ENCODE measurements at regions not wholly inside any gene's neighbourhood (a gene's known extent, or its start where the extent isn't known, plus 50 kb on each side); places are given as distances from the start of the nearest gene placed in this dataset.

DNA sequence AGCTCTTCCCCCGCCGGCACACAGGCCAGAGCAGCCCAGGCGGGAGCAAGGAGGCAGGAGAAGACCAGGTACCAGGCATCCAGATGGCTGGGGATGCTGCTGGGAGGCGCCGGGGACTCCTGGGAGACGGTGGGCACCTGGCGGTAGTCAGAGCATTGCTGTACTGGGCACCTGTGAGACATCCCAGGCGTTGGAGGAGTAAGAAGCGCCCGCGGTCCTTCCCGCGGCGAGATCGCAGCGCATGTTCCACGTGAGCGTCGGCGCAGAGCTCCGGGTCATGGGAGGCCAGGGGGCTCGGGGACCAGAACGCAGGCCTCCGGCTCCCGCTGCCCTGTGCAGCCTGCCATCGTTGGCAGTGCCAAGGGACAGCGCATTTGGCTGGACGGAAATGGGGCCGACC is 293.7 kb upstream of the CDYL start:
- no peak overlapping the region for H3K9ac ChIP-seq (ENCODE audit: low read length)
- H3K4me3 ChIP-seq (ENCODE audit: low read depth, low read length), result no peak overlapping the region
- H4K12ac ChIP-seq (ENCODE audit: low read depth, low read length), result no peak overlapping the region
- no peak overlapping the region for H3K4me2 ChIP-seq (ENCODE audit: low read length)
- DNase-seq, result no peak
- peaks cover 5% of the 10 kb centered on the region for H3K9me3 ChIP-seq (ENCODE audit: insufficient read depth, low read depth, low read length)
- no peak overlapping the region for H4K8ac ChIP-seq (ENCODE audit: low read depth, low read length)
- H2AFZ ChIP-seq (ENCODE audit: insufficient read depth, low read length, poor library complexity), result no peak overlapping the region
- no peak overlapping the region for H2AK5ac ChIP-seq (ENCODE audit: low read length)
- H2BK12ac ChIP-seq (ENCODE audit: low read length), result no peak overlapping the region
- H2BK5ac ChIP-seq (ENCODE audit: low read depth, low read length, poor library complexity), result no peak overlapping the region
- no peak overlapping the region for H3K23ac ChIP-seq (ENCODE audit: low read length)
- no peak overlapping the region for H3K27ac ChIP-seq (ENCODE audit: low read depth, low read length)
- no CpG with 5 or more reads among the region's 29 CpGs for WGBS (ENCODE audit: extremely low coverage, insufficient coverage, insufficient read length)
- no peak overlapping the region for H3K14ac ChIP-seq (ENCODE audit: low read length)
- no peaks in the 10 kb centered on the region for H3K27me3 ChIP-seq (ENCODE audit: insufficient read depth, low read length)
- no peak overlapping the region for H2BK120ac ChIP-seq (ENCODE audit: insufficient read depth, low read length, poor library complexity)
- H3K79me1 ChIP-seq (ENCODE audit: low read length), result peaks cover 3% of the 10 kb centered on the region
- H3K36me3 ChIP-seq (ENCODE audit: control insufficient read depth in 1 of 2, insufficient read depth in 2 of 2, low read length in 2 of 2), result no peaks in the 10 kb centered on the region
- H4K91ac ChIP-seq (ENCODE audit: low read depth, low read length), result no peak overlapping the region
- H3K79me2 ChIP-seq (ENCODE audit: control insufficient read depth, insufficient read depth, low read length, poor library complexity), result no peaks in the 10 kb centered on the region
- H3K18ac ChIP-seq (ENCODE audit: low read length), result no peak overlapping the region
- peaks cover 2% of the 10 kb centered on the region in 2 experiments for H3K4me1 ChIP-seq (ENCODE audit: control insufficient read depth in 1 of 2, insufficient read depth in 2 of 2, low read length in 2 of 2)
- no peak overlapping the region for H3K4ac ChIP-seq (ENCODE audit: low read depth, low read length)

DNA sequence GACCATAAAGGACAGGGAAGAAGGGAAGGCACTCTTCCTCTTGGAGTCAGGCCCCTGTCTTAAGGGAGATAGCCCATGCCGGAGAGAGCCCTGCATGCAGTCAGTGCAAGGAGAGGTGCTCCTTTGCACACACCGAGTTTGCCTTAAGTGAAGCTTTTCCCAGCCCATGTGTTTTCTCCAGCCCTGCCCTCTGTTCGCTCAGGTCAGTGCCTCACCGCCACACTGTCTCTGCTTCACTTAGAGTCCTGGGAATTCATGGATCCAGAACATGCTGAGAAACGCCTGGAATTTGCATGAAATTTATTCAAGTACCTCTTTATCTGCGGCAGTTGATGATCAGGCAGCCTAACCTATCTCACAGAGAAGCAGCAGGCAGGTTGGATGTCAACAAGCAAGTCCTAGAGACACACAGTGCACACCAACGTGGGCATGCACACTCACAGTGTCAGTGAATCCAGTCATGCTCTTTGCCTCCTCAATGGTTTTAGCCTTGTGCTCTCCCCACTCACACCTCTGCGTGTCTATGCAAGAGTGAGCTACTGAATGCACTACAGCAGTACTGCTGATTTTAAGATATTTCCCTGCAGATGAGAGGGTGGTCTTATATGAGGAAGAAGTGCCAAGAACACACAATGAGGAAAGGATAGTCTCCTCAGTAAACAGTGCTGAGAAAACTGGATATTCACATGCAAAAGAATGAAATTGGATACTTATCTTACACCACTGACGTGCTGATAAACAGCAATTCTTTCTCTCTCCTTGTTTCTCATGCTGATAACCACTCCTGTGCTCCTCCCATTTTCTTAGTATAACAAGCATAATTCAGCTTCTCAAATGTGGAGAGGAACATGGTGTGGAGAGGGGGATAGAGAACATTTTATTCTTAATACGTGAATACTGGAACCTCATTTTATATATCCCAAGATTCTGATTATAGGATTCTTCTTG is 295.1 kb upstream of the CDYL start:
- WGBS (ENCODE audit: extremely low coverage, insufficient coverage, insufficient read length), result no CpG with 5 or more reads among the region's 10 CpGs
- no peak overlapping the region for H3K9ac ChIP-seq (ENCODE audit: low read length)
- no peak overlapping the region for H2BK120ac ChIP-seq (ENCODE audit: insufficient read depth, low read length, poor library complexity)
- H2BK5ac ChIP-seq (ENCODE audit: low read depth, low read length, poor library complexity), result no peak overlapping the region
- H3K9me3 ChIP-seq (ENCODE audit: insufficient read depth, low read depth, low read length), result peaks cover 3% of the 10 kb centered on the region
- H3K23ac ChIP-seq (ENCODE audit: low read length), result no peak overlapping the region
- no peaks in the 10 kb centered on the region for H3K27me3 ChIP-seq (ENCODE audit: insufficient read depth, low read length)
- no peak overlapping the region for H2AFZ ChIP-seq (ENCODE audit: insufficient read depth, low read length, poor library complexity)
- H4K8ac ChIP-seq (ENCODE audit: low read depth, low read length), result no peak overlapping the region
- H3K79me1 ChIP-seq (ENCODE audit: low read length), result no peaks in the 10 kb centered on the region
- H4K12ac ChIP-seq (ENCODE audit: low read depth, low read length), result no peak overlapping the region
- no peak overlapping the region for H4K91ac ChIP-seq (ENCODE audit: low read depth, low read length)
- no peak overlapping the region for H2AK5ac ChIP-seq (ENCODE audit: low read length)
- H3K4me2 ChIP-seq (ENCODE audit: low read length), result no peak overlapping the region
- no peak overlapping the region for H3K27ac ChIP-seq (ENCODE audit: low read depth, low read length)
- no peak overlapping the region for H2BK12ac ChIP-seq (ENCODE audit: low read length)
- no peak overlapping the region for H3K14ac ChIP-seq (ENCODE audit: low read length)
- H3K79me2 ChIP-seq (ENCODE audit: control insufficient read depth, insufficient read depth, low read length, poor library complexity), result no peaks in the 10 kb centered on the region
- no peak overlapping the region for H3K4me3 ChIP-seq (ENCODE audit: low read depth, low read length)
- H3K18ac ChIP-seq (ENCODE audit: low read length), result no peak overlapping the region
- H3K4ac ChIP-seq (ENCODE audit: low read depth, low read length), result no peak overlapping the region
- no peaks in the 10 kb centered on the region for H3K4me1 ChIP-seq (ENCODE audit: control insufficient read depth in 1 of 2, insufficient read depth in 2 of 2, low read length in 2 of 2)
- DNase-seq, result no peak
- H3K36me3 ChIP-seq (ENCODE audit: control insufficient read depth in 1 of 2, insufficient read depth in 2 of 2, low read length in 2 of 2), result no peaks in the 10 kb centered on the region

DNA sequence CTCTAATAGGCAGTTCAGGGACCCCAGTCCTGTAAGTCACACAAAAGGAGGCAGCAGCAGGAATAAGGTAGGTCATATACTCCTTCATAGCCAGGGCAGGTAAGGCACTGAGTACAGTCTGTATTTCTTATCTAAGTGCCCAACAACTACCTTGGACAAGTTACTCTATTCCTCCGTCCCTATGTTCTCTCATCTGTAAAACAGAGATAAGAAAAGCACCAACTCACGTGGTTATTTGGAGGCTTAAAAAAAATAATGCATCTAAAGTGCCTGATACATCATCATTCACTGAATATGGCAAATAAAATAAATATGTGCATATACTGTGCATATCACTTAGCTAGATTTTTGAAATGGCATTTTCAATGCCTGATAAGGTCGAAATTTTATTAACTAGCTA is 298.1 kb upstream of the CDYL start:
- H3K14ac ChIP-seq (ENCODE audit: low read length), result no peak overlapping the region
- no peaks in the 10 kb centered on the region for H3K36me3 ChIP-seq (ENCODE audit: control insufficient read depth in 1 of 2, insufficient read depth in 2 of 2, low read length in 2 of 2)
- H2AFZ ChIP-seq (ENCODE audit: insufficient read depth, low read length, poor library complexity), result no peak overlapping the region
- no peak overlapping the region for H2BK12ac ChIP-seq (ENCODE audit: low read length)
- H4K8ac ChIP-seq (ENCODE audit: low read depth, low read length), result no peak overlapping the region
- H2BK5ac ChIP-seq (ENCODE audit: low read depth, low read length, poor library complexity), result no peak overlapping the region
- no peaks in the 10 kb centered on the region for H3K79me1 ChIP-seq (ENCODE audit: low read length)
- H3K9me3 ChIP-seq (ENCODE audit: insufficient read depth, low read depth, low read length), result no peaks in the 10 kb centered on the region
- no peak overlapping the region for H3K23ac ChIP-seq (ENCODE audit: low read length)
- H4K12ac ChIP-seq (ENCODE audit: low read depth, low read length), result no peak overlapping the region
- DNase-seq, result no peak
- WGBS (ENCODE audit: extremely low coverage, insufficient coverage, insufficient read length), result no CpG with 5 or more reads among the region's 3 CpGs
- no peak overlapping the region for H3K4me2 ChIP-seq (ENCODE audit: low read length)
- H4K91ac ChIP-seq (ENCODE audit: low read depth, low read length), result no peak overlapping the region
- H2BK120ac ChIP-seq (ENCODE audit: insufficient read depth, low read length, poor library complexity), result no peak overlapping the region
- no peak overlapping the region for H3K4ac ChIP-seq (ENCODE audit: low read depth, low read length)
- no peak overlapping the region for H3K18ac ChIP-seq (ENCODE audit: low read length)
- H3K9ac ChIP-seq (ENCODE audit: low read length), result no peak overlapping the region
- H2AK5ac ChIP-seq (ENCODE audit: low read length), result no peak overlapping the region
- H3K4me1 ChIP-seq (ENCODE audit: control insufficient read depth in 1 of 2, insufficient read depth in 2 of 2, low read length in 2 of 2), result no peaks in the 10 kb centered on the region
- H3K79me2 ChIP-seq (ENCODE audit: control insufficient read depth, insufficient read depth, low read length, poor library complexity), result no peaks in the 10 kb centered on the region
- H3K27ac ChIP-seq (ENCODE audit: low read depth, low read length), result no peak overlapping the region
- no peaks in the 10 kb centered on the region for H3K27me3 ChIP-seq (ENCODE audit: insufficient read depth, low read length)
- no peak overlapping the region for H3K4me3 ChIP-seq (ENCODE audit: low read depth, low read length)

DNA sequence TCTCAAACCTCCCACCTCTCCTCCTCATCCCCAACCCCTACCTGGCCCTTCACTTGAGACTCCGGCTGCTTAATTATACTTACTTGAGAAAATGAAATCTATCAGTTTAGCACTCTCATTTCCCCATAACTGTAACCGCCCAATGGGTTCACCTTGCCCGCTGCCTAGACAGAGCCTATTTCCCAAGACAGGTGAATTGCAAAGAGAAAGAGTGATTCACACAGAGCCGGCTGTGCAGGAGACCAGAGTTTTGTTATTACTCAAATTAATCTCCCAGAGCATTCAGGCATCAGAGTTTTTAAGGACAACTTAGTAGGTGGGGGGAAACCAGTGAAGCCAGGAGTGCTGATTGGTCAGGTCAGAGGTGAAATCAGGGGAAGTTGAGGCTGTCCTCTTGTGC is 301.4 kb upstream of the CDYL start:
- DNase-seq, result no peak
- WGBS (ENCODE audit: extremely low coverage, insufficient coverage, insufficient read length), result no CpG with 5 or more reads among the region's 4 CpGs
- no peaks in the 10 kb centered on the region for H3K79me1 ChIP-seq (ENCODE audit: low read length)
- no peak overlapping the region for H4K91ac ChIP-seq (ENCODE audit: low read depth, low read length)
- H3K9ac ChIP-seq (ENCODE audit: low read length), result no peak overlapping the region
- H3K18ac ChIP-seq (ENCODE audit: low read length), result no peak overlapping the region
- H3K4ac ChIP-seq (ENCODE audit: low read depth, low read length), result no peak overlapping the region
- peaks cover 15% of the 10 kb centered on the region for H3K9me3 ChIP-seq (ENCODE audit: insufficient read depth, low read depth, low read length)
- no peak overlapping the region for H2BK12ac ChIP-seq (ENCODE audit: low read length)
- H3K79me2 ChIP-seq (ENCODE audit: control insufficient read depth, insufficient read depth, low read length, poor library complexity), result no peaks in the 10 kb centered on the region
- H3K36me3 ChIP-seq (ENCODE audit: control insufficient read depth in 1 of 2, insufficient read depth in 2 of 2, low read length in 2 of 2), result no peaks in the 10 kb centered on the region
- H3K27me3 ChIP-seq (ENCODE audit: insufficient read depth, low read length), result no peaks in the 10 kb centered on the region
- H3K27ac ChIP-seq (ENCODE audit: low read depth, low read length), result no peak overlapping the region
- no peaks in the 10 kb centered on the region for H3K4me1 ChIP-seq (ENCODE audit: control insufficient read depth in 1 of 2, insufficient read depth in 2 of 2, low read length in 2 of 2)
- no peak overlapping the region for H4K12ac ChIP-seq (ENCODE audit: low read depth, low read length)
- H3K23ac ChIP-seq (ENCODE audit: low read length), result no peak overlapping the region
- H2BK120ac ChIP-seq (ENCODE audit: insufficient read depth, low read length, poor library complexity), result no peak overlapping the region
- no peak overlapping the region for H4K8ac ChIP-seq (ENCODE audit: low read depth, low read length)
- no peak overlapping the region for H3K14ac ChIP-seq (ENCODE audit: low read length)
- no peak overlapping the region for H2AFZ ChIP-seq (ENCODE audit: insufficient read depth, low read length, poor library complexity)
- H3K4me3 ChIP-seq (ENCODE audit: low read depth, low read length), result no peak overlapping the region
- no peak overlapping the region for H2BK5ac ChIP-seq (ENCODE audit: low read depth, low read length, poor library complexity)
- H3K4me2 ChIP-seq (ENCODE audit: low read length), result no peak overlapping the region
- no peak overlapping the region for H2AK5ac ChIP-seq (ENCODE audit: low read length)
